CD4-positive, alpha-beta T cell treated with Interleukin-10 for 1 hour (primary cell): ENCODE measurements at regions not wholly inside any gene's neighbourhood (a gene's known extent, or its start where the extent isn't known, plus 50 kb on each side); places are given as distances from the start of the nearest gene placed in this dataset.
"Not testable (repeated sequence)": the region's sequence is repeated elsewhere in the genome, so short reads cannot be mapped to it uniquely, and the experiment has no call there.

Experiments
- DNase-seq: peaks from one replicate; pipeline ENCODE4 v3.0.0-alpha.2; 2020

DNA sequence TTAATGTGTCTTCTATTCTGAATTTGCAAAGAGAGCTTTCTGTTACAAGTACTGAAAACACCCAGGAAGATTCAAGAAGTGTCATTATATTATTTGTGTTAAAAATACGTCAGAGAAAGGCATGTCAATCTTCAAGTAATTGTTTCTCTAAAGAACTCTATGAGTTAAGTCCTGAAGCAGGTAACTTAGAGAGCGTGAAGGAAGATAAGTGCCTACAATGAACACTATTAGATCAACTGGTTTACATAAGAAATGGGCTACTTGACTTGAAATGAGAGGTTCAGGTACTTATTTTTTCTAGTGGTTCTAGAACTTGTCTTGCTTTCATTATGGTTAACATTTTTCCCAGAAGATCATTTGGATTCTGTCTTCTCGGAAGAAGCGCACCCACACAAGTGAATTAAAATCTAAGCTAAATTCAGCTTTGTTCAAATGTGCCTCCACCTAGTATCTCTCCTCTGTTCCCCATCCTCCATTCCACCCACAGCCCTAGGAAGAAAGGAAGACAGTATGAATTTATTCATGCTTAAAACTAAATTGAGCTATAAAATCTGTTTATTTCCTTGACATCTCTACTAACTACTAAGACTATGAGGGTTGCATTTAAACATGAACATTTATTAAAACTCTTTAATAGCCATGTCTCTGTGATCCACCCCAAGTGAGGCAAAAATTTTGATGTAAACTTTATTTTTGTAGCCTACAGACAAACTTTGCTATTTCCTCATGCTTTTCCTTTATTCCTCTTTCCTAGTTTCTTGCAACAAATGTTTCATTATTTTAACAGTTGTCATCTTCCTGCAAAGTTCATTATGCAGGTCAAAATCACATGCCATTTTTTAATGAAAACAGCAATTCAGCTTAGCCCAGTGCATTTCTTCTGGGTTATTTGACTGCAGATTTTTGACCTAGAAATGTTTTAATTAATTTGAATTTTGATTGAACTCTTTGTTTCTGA, 206.8 kb downstream of the KCNJ2 start:
- DNase-seq: no peak

DNA sequence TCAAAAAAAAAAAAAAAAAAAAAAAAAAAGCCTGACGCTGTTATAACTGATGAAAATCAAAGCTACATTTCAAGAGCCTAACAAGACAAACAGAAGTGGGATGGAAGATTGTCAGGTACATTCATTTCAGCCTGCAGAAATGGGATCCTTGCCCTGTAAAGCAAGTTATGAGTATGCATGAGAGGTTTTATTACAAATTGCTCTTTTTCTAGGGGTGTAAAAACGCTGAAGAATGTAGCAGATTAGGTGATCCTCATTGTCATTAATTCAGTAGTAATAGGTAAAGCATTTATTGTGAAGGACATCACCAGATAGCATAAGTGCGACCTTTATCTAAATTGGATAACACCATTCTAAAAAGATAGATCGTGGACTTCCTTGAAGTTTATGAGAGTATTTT, 208.3 kb downstream of the KCNJ2 start:
- no peak for DNase-seq

- DNase-seq: no peak
These were observed 208.7 kb downstream of the KCNJ2 start for GRCh38 chr17:70378076-70378475.

GRCh38 chr17:70379945-70380344, 210.6 kb downstream of the KCNJ2 start:
- DNase-seq: no peak

- DNase-seq: not testable (repeated sequence)
These were observed 212.6 kb downstream of the KCNJ2 start for GRCh38 chr17:70381916-70382315.

GRCh38 chr17:70388326-70388725, 219.0 kb downstream of the KCNJ2 start:
- DNase-seq: no peak

DNA sequence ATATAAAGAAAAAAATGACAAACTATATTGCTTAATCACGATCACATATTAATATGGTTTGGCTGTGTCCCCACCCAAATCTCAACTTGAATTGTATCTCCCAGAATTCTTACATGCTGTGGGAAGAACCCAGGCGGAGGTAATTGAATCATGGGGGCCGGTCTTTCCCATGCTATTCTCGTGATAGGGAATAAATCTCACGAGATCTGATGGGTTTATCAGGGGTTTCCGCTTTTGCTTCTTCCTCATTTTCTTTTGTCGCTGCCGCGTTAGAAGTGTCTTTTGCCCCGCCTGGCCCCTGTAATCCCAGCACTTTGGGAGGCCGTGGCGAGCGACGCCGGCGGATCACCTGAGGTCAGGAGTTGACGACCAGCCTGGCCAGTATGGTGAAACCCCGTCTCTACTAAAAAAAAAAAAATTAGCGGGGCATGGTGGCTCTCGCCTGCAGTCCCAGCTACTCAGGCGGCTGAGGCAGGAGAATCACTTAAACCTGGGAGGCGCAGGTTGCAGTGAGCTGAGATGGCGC, 220.0 kb downstream of the KCNJ2 start:
- DNase-seq: not testable (repeated sequence)

- DNase-seq: no peak
These were observed 220.7 kb downstream of the KCNJ2 start for GRCh38 chr17:70390049-70390448.

DNA sequence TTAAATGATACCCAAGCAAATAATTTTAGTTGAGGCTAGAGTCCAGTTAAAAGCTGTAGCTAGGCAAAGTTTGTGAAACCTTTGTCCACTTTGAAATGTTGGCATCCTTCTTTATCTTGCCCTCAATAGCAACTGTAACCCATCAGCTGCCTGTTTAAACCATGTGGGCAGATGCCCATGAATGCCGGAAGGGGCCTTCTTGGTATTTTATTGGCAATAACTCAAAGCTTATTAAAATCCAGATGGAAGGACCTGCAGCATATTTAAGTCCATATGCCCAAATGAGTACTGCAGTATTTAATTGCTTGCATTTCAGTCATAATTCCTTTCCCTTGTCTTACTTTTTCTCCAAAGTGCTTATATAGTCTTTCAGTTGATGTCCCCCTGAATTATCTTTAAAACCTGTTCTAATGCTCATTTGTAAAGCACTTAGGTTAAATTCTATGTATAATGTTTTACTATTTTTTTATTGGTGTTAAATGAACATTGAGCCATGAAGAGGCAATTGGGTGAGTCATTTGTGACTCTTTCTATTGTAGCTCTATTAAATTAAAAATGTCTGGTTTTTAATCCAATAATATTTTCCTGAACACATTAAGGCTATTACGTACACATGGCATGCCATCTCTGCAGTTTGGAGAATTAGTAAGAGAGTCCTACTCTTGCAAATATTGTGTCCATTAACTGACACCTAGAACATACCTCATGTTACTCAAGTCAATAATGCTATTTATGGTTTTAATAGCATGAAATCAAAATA, 225.3 kb downstream of the KCNJ2 start:
- no peak for DNase-seq

GRCh38 chr17:70405492-70406220, 236.3 kb downstream of the KCNJ2 start:
- DNase-seq: no peak

DNA sequence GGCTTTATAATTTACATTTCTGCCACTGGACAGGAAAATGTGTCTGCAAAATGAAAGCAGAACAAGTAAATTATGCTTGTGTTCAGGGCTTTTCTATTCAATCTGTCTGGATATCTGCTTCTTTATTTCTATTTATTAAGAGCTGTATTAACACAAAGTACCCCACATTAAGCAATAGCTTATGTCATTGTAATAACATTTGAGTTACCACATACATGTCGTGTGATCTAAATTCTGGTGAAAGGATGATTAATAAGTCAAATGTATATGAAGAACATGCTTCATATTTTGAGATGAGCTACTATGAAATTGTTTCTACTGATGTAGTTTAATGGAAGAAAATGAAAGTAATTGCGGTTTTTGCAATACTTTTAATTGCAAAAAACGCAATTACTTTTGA, 238.2 kb downstream of the KCNJ2 start:
- no peak for DNase-seq

DNA sequence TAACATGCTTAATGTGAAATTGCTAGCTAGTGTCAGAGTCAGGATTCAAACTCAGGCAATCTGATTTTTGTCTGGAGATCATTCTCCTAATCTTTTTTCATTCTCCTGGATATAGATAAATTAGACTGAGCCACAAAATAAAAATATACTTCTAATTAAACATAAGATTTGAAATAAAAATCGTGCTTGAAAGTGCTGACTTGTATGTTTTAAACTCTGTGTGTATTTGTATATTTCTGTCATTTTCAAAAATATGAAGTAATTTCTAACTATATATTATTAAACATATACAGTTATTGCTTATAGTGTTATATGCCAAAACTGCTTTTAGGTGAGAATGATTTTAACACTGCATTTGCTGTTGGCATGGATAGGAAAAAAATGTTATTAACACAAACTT, 239.4 kb downstream of the KCNJ2 start:
- DNase-seq: no peak

DNA sequence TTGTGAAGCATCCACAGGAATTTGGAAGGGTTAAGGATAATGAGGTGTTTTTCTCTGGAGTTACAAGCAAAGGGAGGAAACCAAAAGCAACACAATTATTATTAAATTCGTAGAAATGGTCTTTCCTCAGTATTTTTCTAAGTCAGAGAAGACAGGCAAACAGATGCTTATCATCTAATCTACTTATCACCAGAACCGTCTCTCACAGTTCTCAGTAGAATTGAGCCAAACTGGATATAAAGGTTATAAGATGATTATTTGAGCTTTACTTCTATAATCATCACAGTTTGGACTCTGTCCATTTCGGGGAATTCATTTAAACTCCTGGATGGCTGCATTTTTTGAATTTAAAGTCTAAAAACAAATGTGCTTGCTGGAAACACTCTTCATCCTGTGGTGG, 245.0 kb downstream of the KCNJ2 start:
- no peak for DNase-seq

DNA sequence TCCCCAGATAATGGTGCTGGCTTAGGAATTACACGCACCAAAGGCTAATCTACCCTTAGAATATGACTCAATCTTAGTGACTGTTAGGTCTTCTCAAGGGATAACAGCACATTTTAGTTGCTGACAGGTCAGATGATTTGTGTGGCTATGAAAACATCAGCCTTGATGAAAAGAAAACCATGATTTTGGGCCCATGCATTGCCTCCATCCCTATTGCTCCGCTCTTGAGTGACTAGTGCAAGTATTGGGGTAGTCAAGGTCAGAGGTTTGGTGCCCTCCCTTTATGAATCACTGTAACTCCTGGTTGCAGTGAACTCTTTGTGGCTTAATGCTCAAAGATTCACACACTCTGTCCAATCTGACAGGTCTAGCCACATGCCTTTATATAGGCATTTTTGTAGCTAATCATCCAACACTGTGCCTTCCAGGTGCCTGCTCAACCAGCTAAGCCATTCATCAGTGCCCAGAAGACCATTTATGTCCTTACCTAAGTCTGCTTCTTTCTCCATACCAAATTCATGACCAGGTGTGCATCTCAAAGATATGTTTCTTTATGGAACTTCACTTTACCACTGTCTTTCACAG, 251.6 kb downstream of the KCNJ2 start:
- no peak for DNase-seq

DNA sequence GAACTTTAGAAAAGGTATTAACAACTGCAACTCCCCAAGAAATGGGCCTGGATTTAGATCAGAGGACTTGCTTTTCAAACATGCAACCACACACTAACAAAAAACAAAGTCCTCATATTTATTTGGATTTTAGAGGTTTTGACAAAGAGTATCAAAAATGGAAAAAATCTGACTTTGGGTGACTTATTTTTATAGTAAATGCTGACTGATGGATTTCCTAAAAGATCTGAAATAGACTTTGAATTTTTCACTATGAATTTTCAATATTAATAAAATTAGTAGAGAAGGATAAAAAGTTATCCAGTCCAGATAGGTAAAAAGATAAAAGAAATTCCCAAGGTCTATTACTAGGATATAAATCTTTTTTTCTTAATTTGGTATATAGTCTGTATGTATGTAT, 253.5 kb downstream of the KCNJ2 start:
- no peak for DNase-seq

DNA sequence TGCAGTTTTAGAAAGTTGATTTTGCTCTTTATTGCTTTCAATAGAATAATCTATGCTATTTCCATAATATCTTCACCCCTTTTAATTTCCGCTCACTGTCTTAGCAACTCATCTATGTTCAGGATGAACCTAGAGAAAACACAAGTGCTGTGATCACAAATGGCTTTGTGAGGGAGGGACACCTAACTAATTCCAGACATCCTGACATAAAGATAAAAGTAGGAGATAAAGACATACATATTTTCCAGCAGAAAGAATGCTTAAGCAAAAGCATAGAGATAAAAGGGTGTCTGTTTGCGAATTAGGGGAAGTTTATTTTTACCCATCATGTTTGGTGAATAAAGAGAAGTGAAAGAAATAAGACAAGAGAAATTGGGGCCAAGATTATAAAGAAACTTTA, 254.2 kb downstream of the KCNJ2 start:
- no peak for DNase-seq

DNA sequence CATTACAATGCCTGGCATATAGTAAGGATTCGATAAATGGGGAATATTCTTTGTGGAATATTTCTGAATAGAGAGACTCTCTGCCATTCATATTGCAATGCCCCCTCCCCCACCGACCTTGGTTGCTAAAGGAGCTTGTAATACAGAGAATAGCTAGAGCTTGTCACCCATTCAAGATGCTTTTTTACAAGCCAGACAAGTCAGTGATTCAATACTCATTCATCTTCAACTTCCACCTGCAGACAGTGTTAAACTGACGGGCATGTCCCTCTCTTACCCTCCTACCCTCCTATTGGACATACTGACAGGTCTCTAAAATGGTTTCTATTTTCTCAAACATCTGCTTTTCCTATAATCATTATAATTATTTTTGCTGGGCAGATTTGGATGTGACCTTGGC, 257.4 kb downstream of the KCNJ2 start:
- DNase-seq: no peak

DNA sequence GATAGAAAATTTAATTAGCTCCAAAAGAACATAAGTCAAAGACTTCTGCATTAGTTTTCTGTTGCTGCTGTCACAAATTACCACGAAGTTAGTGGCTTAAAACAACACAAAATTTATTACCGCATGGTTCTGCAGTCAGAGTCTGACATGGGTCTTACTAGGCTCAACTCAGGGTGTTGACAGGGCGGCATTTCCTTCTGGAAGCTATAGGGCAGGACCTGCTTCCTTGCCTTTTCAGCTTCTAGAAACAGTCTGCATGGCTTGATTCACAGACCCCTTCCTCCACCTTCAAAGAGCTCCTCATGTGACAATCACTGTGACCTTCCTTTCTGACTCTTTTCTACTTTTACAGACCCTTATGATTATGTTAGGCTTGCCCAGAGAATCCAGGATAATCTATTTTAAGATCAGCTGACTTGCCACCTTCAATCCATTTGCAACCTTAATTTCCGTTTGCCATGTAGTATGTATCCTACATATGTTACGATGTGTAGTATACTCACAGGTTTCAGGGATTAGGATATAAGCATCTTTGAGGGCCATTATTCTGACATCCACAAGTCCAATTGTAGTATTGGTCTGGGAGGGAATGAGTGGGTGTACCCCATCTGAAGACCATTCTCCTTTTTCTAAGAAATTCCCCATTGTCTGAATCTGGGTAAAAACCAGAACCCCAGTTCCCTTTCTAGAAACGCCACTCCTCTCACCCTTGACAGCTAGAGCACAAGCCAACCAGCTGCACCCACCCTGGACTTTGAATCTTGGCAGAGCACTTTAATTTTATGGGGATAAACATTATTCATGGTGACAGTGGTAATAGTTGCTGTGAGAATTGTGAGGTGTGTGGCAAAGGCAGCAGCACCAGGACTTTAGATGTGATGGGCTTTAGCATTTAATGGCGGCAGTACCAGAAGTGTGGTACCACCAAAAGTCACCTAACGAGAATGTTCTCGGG, 265.5 kb downstream of the KCNJ2 start:
- DNase-seq: no peak

DNA sequence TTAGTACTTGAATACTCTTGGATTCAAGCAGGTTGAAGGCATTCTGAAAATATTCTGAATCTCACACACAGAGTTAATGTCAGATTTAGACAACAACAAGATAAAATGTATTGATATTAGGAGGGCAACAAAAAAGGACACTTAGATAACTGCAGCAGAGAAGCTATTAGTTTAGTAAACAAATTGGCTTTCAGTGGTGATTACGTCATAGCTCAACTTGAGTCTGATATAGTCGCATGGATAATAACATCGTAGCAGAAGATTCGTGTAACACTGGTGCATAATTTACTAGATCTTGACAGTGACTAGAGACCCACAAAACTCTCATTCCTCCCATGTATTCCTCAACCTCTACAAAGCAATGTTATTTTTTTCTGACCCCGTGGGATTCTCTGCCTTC, 268.3 kb downstream of the KCNJ2 start:
- DNase-seq: no peak

DNA sequence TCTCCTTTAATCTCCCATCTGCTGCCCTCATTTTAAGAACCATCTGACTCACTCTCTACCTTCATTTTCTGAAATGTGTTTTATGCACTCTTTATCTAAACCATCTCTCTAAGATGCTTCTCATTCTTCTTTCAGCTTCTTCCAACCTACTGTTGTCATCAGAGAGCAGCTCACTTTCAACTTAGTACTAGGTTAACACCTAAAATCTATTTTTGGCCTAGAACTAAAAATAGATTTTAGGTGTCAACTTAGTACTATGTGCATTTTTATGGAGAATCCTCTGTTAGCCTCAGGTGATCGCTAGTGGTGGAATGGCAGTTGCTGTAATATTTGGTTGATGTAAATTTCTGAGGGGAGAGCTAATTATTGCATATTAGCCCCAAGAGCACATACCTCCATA, 277.1 kb downstream of the KCNJ2 start:
- DNase-seq: no peak

GRCh38 chr17:70447588-70447987, 278.3 kb downstream of the KCNJ2 start:
- no peak for DNase-seq

- DNase-seq: not testable (repeated sequence)
These were observed 283.7 kb downstream of the KCNJ2 start for GRCh38 chr17:70453075-70453474.
